Erythroblast (primary cell): ENCODE measurements at regions not wholly inside any gene's neighbourhood (a gene's known extent, or its start where the extent isn't known, plus 50 kb on each side); places are given as distances from the start of the nearest gene placed in this dataset.

Source experiments
- GATA1 ChIP-seq: IDR thresholded peaks from 2 replicates; pipeline ENCODE4 v1.6.1; 2011; ENCODE audit warnings: low read depth, mild to moderate bottlenecking, control low read depth, low read length, moderate library complexity
- POLR2A ChIP-seq: IDR thresholded peaks from 2 replicates; pipeline ENCODE4 v1.6.1; 2011; ENCODE audit warnings: mild to moderate bottlenecking, low read length

GRCh38 chr1:165994107-165994506, 166.7 kb downstream of the UCK2 start:
- TF ChIP-seq POLR2A: no peak
- TF ChIP-seq GATA1: no peak
